Stimulated activated CD8-positive, alpha-beta memory T cell treated with anti-CD3 and anti-CD28 coated beads, Interleukin-7, amount 100 ng/mL, for 1 hour (primary cell): ENCODE measurements at regions not wholly inside any gene's neighbourhood (a gene's known extent, or its start where the extent isn't known, plus 50 kb on each side); places are given as distances from the start of the nearest gene placed in this dataset.

Experiments
- DNase-seq, 2 donors: peaks; one replicate each; pipeline ENCODE4 v3.0.0-alpha.2; 2020; ENCODE audit warnings: low read depth in 2 of 2

- DNase-seq, result no peak
Observed at GRCh38 chr6:137779982-137780381, 87.1 kb upstream of the TNFAIP3 start.

- DNase-seq, result no peak
Observed at GRCh38 chr6:137780447-137781034, 86.5 kb upstream of the TNFAIP3 start.

- DNase-seq, result no peak
Observed at GRCh38 chr6:137781639-137782038, 85.4 kb upstream of the TNFAIP3 start.

- DNase-seq, result no peak
Observed at GRCh38 chr6:137782166-137783039, 84.7 kb upstream of the TNFAIP3 start.

GRCh38 chr6:137783710-137784109 lies 83.3 kb upstream of the TNFAIP3 start:
- DNase-seq, result no peak

- DNase-seq, result no peak
Observed at GRCh38 chr6:137784583-137784982, 82.5 kb upstream of the TNFAIP3 start.

GRCh38 chr6:137787016-137787415 lies 80.0 kb upstream of the TNFAIP3 start:
- DNase-seq, result no peak

- no peak for DNase-seq
Observed at GRCh38 chr6:137788248-137788647, 78.8 kb upstream of the TNFAIP3 start.

GRCh38 chr6:137791281-137792159 lies 75.5 kb upstream of the TNFAIP3 start:
- DNase-seq, result no peak

- no peak for DNase-seq
Observed at GRCh38 chr6:137792160-137793033, 74.7 kb upstream of the TNFAIP3 start.

- DNase-seq, result no peak
Observed at GRCh38 chr6:137793805-137794515, 73.1 kb upstream of the TNFAIP3 start.

- no peak for DNase-seq
Observed at GRCh38 chr6:137794516-137795201, 72.4 kb upstream of the TNFAIP3 start.

GRCh38 chr6:137795501-137795900 lies 71.6 kb upstream of the TNFAIP3 start:
- no peak for DNase-seq

GRCh38 chr6:137798261-137798660 lies 68.8 kb upstream of the TNFAIP3 start:
- DNase-seq, result no peak

- DNase-seq, result no peak
Observed at GRCh38 chr6:137798846-137799245, 68.2 kb upstream of the TNFAIP3 start.

- DNase-seq, result peak in 1 of 2 donors; percentile 38
Observed at GRCh38 chr6:137799950-137800568, 67.0 kb upstream of the TNFAIP3 start.

- no peak for DNase-seq
Observed at GRCh38 chr6:137800762-137801161, 66.3 kb upstream of the TNFAIP3 start.

- no peak for DNase-seq
Observed at GRCh38 chr6:137801352-137802114, 65.5 kb upstream of the TNFAIP3 start.
